OCI-M1 (cell line): ENCODE measurements at regions not wholly inside any gene's neighbourhood (a gene's known extent, or its start where the extent isn't known, plus 50 kb on each side); places are given as distances from the start of the nearest gene placed in this dataset.
A peak's percentile ranks its signal among the peaks of the same experiment; 100 is the strongest.
"Not testable (repeated sequence)": the region's sequence is repeated elsewhere in the genome, so short reads cannot be mapped to it uniquely, and the experiment has no call there.

Experiments
- DNase-seq: peaks from one replicate; lab custom pipeline; 2025; lab: John Stamatoyannopoulos, UW

- DNase-seq = no peak
Measured at GRCh38 chr14:48052973-48053372, 377.6 kb upstream of the MDGA2 start.

DNA sequence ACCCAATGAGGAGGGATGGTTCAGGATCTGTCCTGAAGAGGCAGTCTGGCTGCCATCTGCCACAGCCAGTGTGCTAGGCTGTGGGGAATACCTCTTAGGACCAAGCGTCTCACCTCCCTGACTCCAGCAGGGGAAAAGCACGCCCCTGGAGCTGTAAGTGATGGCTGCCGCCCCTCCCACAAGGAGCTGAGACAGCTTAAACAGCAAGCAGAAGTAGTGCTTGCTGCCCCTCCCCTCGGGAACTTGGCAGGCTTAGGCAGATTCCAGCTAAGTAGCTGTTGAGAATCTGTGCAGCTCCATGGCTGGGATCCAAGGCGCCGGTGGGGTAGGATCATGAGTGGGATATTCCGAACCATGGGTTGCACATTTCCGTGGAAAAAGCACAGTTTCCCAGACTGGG lies 360.4 kb upstream of the MDGA2 start:
- no peak for DNase-seq

- DNase-seq = no peak
Measured at GRCh38 chr14:48027115-48027514, 351.7 kb upstream of the MDGA2 start.

GRCh38 chr14:48023881-48024280 lies 348.5 kb upstream of the MDGA2 start:
- no peak for DNase-seq

DNA sequence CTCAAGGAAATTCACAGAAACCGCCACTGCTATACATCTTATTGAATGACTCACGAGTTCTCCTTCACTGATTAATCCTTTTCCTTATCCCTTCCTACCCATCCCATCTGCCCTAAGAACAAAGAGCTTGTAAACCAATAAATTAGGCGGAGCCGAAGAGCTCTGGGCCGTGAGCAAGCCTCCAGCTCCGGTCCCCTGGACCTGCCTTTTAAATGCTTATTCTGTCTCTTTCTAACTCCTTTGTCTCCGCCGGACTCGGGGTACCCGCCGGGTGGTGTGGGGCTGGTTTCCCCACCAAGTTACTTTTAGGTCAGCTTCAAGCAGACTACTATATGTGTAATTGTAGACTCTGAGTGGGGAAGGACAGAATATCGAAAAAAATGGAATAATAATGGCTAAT lies 336.1 kb upstream of the MDGA2 start:
- not testable (repeated sequence) for DNase-seq

GRCh38 chr14:48008646-48009045 lies 333.2 kb upstream of the MDGA2 start:
- no peak for DNase-seq

DNA sequence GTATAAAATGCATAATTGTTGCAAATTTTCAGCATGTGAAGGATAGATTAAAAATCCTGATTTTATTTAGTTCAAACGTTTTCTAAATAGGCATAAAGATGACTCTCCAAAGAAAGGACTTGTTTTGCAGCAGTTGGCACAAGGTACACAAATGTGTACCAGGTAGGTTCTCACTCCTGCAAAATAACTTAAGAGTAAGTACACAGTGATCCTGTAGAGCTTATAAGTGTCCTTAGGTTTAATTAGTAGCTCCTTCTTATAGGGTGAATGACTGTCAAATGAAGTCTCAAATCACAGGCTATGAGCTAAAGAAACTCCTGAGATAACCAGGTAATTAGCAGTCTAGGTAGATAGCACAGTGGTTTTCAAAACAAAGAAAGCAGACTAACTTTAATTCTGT lies 330.6 kb upstream of the MDGA2 start:
- no peak for DNase-seq

DNA sequence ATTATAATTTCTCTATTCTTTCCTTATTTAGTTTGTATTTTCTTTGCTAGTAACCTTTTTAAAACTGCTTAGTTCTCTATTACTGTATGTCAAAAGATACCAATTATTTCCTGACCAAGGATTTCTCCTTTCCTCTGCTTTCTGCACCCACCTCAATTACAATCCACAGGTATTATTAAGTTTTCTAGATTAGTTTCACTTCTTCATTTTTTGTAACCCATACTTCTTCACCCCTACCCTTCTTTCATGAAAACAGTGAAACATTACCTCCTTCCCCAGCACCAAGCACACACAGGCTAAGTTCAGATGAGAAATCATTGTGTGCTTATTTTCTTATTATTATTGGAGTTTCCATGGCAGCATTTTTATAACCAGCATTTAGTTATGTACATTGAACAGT lies 318.5 kb upstream of the MDGA2 start:
- DNase-seq = no peak

GRCh38 chr14:47988175-47988574 lies 312.8 kb upstream of the MDGA2 start:
- no peak for DNase-seq

DNA sequence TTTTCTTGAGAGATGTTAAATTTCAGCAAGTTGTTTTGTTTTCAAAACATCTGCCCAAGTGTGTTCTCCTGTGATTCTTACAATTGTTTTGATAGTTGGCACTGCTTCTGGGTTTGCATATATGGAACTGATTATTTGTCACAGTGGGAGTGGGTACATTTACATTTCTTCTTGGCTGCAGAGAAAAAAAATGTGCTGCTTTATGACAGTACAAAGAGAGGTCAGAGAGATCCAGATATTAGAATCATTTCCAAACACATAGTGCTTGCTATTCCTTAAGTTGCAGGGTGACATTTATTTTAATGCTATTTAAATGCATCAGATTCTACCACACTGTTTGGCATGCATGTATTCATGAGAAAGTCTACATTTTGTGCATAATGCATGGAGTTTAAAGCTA lies 303.5 kb upstream of the MDGA2 start:
- no peak for DNase-seq

- DNase-seq = no peak
Measured at GRCh38 chr14:47976139-47976538, 300.7 kb upstream of the MDGA2 start.

DNA sequence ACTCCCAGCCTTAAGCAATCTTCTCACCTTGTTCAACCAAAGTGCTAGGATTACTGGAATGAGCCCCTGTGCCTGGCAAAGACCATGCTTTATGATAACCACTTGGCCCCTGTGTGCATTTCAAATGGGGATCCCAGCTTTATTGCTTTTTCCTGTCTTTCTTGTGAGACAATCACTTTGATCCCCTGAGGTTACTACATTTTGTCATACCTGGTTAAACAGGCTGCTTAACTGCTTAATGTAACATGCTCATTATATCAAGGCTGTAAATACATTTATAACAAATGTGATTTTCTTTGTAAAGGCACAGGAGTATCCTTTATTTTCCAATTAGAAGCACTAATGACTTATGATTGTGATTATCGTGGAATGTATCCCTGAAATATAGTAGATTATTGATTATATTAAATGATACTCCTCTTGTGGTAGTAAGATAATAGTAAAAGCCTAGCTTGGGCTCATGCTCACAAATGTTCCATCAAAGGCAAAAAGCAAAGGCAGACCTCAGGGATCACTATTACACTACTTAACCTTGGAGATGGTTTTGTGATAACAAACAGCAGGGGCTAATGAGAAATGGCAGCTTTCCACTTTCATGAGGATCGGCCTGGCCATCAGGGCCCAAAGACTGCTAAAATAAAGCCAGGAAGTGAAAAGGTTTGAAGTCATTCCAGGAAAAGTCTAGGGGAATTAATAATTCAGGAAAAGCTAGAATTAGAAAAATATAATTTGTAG lies 290.8 kb upstream of the MDGA2 start:
- no peak for DNase-seq

DNA sequence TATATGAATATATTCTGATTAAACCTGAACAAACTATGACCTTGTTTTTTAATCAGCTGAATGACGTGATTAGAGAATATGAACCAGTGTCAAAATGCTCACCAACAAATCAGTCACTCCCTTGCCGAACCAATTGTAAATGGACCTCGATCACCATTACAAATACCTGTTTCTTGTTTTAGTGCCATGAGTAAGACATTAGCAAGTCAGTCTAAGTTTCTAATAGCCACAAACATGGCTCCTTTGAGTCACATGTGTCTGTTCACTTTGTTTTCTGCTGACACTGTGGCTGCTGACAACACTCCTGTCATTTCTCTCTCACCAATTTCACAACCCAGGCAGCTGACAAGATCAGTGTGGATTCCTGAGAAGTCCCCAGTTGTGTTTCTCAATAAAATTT lies 286.2 kb upstream of the MDGA2 start:
- peak; percentile 10 for DNase-seq

DNA sequence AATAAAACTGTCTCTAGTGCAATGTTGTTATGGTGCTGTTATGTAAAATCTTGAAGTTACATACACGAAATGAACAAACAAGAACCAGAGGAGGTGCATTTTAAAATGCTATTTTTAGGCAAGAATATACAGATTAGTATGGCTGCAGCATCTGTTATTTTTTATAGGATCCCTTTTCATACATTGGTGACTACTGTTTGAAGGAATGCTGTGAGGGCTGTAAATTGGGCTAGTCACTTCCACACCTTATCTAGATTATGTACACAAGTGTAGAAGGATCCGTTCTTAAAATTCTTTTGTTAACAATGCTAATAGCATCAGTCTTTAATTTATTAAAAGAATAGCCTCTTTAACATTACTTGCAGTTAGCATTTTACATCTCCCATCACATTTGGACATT lies 284.3 kb upstream of the MDGA2 start:
- DNase-seq = no peak

DNA sequence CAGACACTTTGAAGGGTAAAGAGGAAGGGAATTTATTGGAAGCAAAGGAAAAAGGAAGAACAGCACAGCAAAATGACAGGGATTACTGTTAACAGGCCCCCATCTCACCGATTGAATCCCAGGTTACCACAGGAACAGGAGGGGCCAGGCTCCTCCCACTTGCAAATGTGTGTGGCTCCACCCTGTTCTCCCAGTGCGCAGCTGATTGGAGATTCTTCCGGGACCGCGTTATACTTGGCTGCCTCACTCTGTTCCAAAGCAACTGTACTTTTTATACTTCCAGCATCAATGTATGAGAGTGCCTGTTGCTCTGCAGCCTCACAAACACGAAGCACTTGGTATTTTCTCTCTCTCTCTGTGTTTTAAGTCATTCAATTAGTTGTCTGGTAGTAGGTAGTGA lies 273.6 kb upstream of the MDGA2 start:
- no peak for DNase-seq

DNA sequence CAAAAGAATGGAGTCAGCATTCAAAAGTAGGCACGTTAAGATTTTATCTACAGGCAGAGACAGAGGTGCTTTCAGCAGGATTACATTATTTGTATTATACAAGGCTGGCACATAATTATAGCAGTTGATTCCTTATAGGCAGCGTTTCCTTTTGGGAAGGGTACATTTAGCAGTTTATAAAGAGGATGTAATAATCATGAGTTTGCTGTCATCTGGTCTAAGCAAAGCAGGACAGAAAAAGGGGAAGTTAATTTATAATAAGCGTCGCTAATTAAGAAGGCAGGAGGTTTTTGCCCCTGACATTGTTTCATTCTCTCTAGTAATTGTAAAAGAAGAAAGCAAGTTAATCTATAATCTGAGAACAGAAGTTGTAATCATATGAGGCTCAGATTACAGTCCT lies 259.9 kb upstream of the MDGA2 start:
- no peak for DNase-seq

- no peak for DNase-seq
Measured at GRCh38 chr14:47929334-47929733, 253.9 kb upstream of the MDGA2 start.

- DNase-seq = no peak
Measured at GRCh38 chr14:47921133-47921532, 245.7 kb upstream of the MDGA2 start.

DNA sequence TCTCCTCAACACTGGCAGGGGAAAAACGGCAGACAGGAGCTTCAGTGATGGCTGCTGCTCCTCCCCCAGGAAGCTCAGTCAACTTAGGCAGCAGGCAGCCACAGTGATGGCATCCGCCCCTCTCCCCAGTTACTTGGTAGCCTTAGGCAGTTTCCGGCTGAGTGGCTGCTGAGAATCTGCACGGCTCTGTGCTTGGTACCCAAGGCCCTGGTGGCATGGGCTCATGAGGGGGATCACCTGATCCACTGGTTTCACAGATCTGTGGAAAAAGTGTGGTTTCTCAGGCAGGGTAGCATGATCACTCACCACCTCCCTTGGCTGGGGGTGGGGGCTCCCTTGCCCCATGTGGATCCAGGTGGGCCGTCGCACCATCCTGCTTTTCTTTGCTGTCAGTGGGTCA lies 244.6 kb upstream of the MDGA2 start:
- no peak for DNase-seq

DNA sequence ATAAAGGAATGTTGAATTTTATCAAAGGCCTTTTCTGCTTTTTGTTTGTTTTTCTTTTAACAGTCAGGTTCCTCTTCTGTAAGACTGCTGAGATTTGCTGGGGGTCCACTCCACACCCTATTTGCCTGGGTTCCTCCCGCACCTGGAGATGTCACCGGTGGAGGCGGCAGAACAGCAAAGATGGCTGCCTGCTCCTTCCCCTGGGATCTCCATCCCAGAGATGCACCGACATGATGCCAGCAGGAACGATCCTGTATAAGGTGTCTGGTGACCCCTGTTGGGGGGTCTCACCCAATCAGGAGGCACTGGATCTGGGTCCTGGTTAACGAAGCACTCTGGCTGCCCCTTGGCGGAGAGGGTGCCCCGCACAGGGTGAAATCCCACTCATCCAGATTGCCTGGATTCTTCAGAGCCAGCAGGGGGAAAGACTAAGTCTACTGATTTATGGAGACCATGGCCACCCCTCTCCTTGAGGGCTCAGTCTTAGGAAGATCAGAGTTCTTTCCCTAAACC lies 244.0 kb upstream of the MDGA2 start:
- DNase-seq = no peak

GRCh38 chr14:47917344-47917954 lies 242.0 kb upstream of the MDGA2 start:
- DNase-seq = peak; percentile 63

DNA sequence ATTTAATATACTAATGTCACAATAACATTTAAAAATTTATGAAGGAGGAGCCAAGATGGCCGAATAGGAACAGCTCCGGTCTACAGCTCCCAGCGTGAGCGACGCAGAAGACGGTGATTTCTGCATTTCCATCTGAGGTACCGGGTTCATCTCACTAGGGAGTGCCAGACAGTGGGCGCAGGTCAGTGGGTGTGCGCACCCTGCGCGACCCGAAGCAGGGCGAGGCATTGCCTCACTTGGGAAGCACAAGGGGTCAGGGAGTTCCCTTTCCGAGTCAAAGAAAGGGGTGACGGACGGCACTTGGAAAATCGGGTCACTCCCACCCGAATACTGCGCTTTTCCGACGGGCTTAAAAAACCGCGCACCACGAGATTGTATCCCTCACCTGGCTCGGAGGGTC lies 225.7 kb upstream of the MDGA2 start:
- DNase-seq = not testable (repeated sequence)

DNA sequence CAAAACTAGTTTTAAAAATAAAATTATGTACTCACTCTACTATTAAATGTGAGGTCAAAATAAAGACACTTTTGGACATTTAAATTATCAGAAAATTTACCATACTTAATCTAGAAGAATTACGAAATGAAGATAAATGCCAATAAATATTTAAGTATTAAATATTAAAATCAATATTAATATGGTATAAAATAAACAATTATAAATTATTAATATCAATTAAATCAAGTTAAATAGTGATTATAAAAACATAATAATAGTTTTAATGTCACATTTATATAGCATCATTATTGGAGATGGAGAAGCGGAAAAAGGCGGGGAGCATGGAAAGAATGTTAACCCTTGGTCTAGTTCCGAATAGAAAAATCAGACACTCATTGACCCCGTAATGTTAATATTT lies 224.3 kb upstream of the MDGA2 start:
- DNase-seq = no peak

DNA sequence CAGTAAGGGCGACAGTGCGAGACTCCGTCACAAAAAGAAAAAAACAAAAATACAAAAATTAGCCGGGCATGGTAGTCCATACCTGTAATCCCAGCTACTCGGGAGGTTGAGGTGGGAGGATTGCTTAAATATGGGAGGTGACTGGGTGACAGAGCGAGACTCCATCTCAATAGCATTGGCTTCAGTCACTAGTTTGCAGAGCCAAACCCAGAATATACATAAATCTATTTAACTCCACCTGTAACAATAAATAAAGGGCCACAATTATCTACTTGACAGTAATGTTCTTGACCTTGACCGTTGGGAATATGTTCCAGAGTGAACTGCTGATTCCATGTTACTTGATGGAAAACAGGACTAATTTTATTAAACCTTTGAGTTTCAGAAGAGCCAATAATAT lies 198.9 kb upstream of the MDGA2 start:
- no peak for DNase-seq
